Upper lobe of left lung (tissue), 6 donors: ENCODE measurements at regions not wholly inside any gene's neighbourhood (a gene's known extent, or its start where the extent isn't known, plus 50 kb on each side); places are given as distances from the start of the nearest gene placed in this dataset.

Experiments used
- ATAC-seq, 2 donors: fragments of 200-7000 bp; cut with Tn5 transposase; one replicate each; pipeline ENCODE4 v1.9.1; 2022; ENCODE audit warnings: mild to moderate bottlenecking in 2 of 2, moderate library complexity in 2 of 2; ENCODE audit not compliant: low FRiP score in 2 of 2
- DNase-seq, 2 donors: peaks; one replicate each; pipeline ENCODE4 v3.0.0-alpha.2; 2019 to 2020
- H3K27ac ChIP-seq, 4 donors: fragments of 200-600 bp; sonication (generic); one replicate each; pipeline ENCODE4 v1.5.1; 2016 to 2019
- H3K27me3 ChIP-seq, 4 donors: fragments of 200-600 bp; sonication (generic); one replicate each; pipeline ENCODE4 v1.5.1; 2017 to 2019
- H3K36me3 ChIP-seq, 4 donors: fragments of 200-600 bp; sonication (generic); one replicate each; pipeline ENCODE4 v1.5.1; 2016 to 2019
- H3K4me1 ChIP-seq, 4 donors: fragments of 200-600 bp; sonication (generic); one replicate each; pipeline ENCODE4 v1.5.1; 2018 to 2019
- H3K4me3 ChIP-seq, 4 donors: fragments of 200-600 bp; sonication (generic); one replicate each; pipeline ENCODE4 v1.5.1; 2017 to 2019; ENCODE audit warnings: mild to moderate bottlenecking in 2 of 4, moderate library complexity in 1 of 4
- H3K9me3 ChIP-seq, 4 donors: fragments of 200-600 bp; sonication (generic); one replicate each; pipeline ENCODE4 v1.5.1; 2018 to 2019
- EP300 ChIP-seq, 4 donors: sonication (generic); formaldehyde crosslinking; IDR thresholded peaks; one replicate each; pipeline ENCODE4 v1.5.1; 2017; ENCODE audit warnings: antibody characterized with exemption in 4 of 4, control low read depth in 2 of 4
- POLR2A ChIP-seq, 4 donors: fragments of 450-650 bp; IDR thresholded peaks; one replicate each; pipeline ENCODE4 v1.5.1; 2016 to 2017; ENCODE audit warnings: antibody characterized with exemption in 4 of 4, mild to moderate bottlenecking in 2 of 4
- POLR2AphosphoS5 ChIP-seq, 2 donors: sonication (generic); formaldehyde crosslinking; IDR thresholded peaks; one replicate each; pipeline ENCODE4 v1.5.1; 2017; ENCODE audit warnings: antibody characterized with exemption in 2 of 2
- WGBS, 2 donors: methylation state at CpG; one replicate each; pipeline ENCODE4 v1.1.5; 2017 to 2018; 5-methylcytosine and 5-hydroxymethylcytosine counted together
- TF ChIP-seq, protein P1 (sequence below), 6 experiments: fragments of 450-650 bp in 4 of 6; fragments of 200-600 bp in 2 of 6; sonication (generic) in 2 of 6; IDR thresholded peaks; one replicate each; pipeline ENCODE4 v1.5.1; 2016 to 2019; ENCODE audit warnings: antibody characterized with exemption in 6 of 6
- donor health status: DM: no; HTN: no; CAD: no; lungs with moderate emphysema.
- donor health status: DM: no; HTN: yes; CAD: no; lungs with severe emphysema.

DNA sequence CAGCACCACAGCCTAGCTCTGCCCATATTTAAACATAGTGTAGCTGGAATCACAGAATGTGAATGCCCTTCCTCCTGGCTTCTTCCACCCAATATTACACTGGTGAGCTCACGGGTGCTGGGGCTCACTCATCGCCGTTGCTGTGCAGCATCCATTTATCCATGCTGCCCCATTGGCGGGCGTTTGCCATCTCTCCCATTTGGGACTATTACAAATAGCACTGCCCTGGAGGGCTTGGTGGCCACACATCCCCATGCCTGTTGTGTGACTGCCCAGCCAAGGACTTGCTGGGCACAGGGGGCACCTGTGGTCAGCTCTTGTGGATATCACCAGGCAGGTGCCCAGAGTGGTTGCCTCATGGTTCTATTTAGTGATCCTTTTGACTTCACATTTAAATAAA lies 54.5 kb upstream of the ENTPD6 start:
- ATAC-seq: no peak
- DNase-seq: no peak
- Histone ChIP-seq H3K9me3 (no peaks in the 10 kb centered on the region), H3K27me3 (no peaks in the 10 kb centered on the region), H3K36me3 (no peaks in the 10 kb centered on the region), H3K4me3 (no peak overlapping the region), H3K27ac (no peak overlapping the region), H3K4me1 (no peaks in the 10 kb centered on the region)
- 85 to 97% methylated on average over 5 of the region's 5 CpGs for WGBS, 2 donors
- TF ChIP-seq, protein P1, sequence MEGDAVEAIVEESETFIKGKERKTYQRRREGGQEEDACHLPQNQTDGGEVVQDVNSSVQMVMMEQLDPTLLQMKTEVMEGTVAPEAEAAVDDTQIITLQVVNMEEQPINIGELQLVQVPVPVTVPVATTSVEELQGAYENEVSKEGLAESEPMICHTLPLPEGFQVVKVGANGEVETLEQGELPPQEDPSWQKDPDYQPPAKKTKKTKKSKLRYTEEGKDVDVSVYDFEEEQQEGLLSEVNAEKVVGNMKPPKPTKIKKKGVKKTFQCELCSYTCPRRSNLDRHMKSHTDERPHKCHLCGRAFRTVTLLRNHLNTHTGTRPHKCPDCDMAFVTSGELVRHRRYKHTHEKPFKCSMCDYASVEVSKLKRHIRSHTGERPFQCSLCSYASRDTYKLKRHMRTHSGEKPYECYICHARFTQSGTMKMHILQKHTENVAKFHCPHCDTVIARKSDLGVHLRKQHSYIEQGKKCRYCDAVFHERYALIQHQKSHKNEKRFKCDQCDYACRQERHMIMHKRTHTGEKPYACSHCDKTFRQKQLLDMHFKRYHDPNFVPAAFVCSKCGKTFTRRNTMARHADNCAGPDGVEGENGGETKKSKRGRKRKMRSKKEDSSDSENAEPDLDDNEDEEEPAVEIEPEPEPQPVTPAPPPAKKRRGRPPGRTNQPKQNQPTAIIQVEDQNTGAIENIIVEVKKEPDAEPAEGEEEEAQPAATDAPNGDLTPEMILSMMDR (IDR thresholded peaks at IDR 0.05): no peak
- no peak for TF ChIP-seq POLR2AphosphoS5 (IDR thresholded peaks at IDR 0.05)

DNA sequence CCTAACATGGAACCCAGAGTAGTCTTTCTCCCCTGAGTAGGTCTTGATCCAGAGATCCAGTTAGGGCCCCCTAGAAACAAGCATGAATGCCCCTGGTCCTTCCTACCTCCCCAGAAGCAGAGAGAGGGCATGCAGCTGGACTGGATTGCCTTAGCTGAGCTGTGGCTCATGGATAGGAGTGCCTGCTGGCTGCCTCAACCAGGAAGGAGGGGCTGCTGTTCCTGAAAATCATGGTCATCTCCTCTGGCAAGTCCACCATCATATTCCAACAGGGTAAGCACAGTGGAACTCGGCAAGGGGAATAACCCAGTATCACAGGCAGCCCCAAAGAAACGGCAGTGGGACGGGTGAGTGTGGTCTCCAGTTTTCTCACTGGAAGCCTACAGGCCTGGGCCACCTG lies 53.1 kb upstream of the ENTPD6 start:
- Histone ChIP-seq H3K27ac (no peak overlapping the region), H3K4me3 (no peak overlapping the region), H3K36me3 (no peaks in the 10 kb centered on the region), H3K27me3 (no peaks in the 10 kb centered on the region), H3K4me1 (no peaks in the 10 kb centered on the region), H3K9me3 (no peaks in the 10 kb centered on the region)
- WGBS, 2 donors: 86% methylated on average over 3 of the region's 3 CpGs
- no peak for DNase-seq
- ATAC-seq: no peak
- TF ChIP-seq POLR2A (IDR thresholded peaks at IDR 0.05) (no peak), EP300 (IDR thresholded peaks at IDR 0.05) (no peak), POLR2AphosphoS5 (IDR thresholded peaks at IDR 0.05) (no peak)
- TF ChIP-seq, protein P1 (IDR thresholded peaks at IDR 0.05): no peak

DNA sequence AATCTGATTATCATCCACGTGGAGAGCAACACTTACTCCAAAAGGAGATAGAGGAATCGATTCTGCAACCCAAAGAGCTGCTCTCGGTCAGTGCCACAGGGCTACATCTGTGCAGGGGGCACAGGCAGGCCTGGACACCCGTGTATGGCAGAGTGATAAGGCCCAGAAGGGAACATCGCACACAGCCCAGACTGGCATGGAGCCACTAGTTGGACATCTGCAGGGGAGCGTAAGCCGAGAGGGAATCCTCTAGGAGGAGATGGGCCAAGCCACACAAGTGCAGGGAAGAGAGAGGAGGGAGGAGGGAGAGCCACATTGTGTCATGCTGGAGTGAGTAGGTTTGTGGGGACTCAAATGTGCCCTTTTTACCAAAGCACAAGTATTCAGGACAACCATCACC lies 50.4 kb upstream of the ENTPD6 start:
- WGBS, 2 donors: 53 to 84% methylated on average over 7 of the region's 7 CpGs
- TF ChIP-seq, protein P1 (IDR thresholded peaks at IDR 0.05): no peak
- TF ChIP-seq EP300 (IDR thresholded peaks at IDR 0.05) (no peak), POLR2A (IDR thresholded peaks at IDR 0.05) (no peak)
- Histone ChIP-seq H3K27me3 (peaks cover 0 to 9% (median 2%) of the 10 kb centered on the region in 4 donors), H3K4me3 (no peak overlapping the region), H3K9me3 (no peaks in the 10 kb centered on the region), H3K36me3 (no peaks in the 10 kb centered on the region), H3K27ac (no peak overlapping the region), H3K4me1 (peaks cover 10 to 12% (median 11%) of the 10 kb centered on the region in 4 donors)
- no peak for ATAC-seq
- DNase-seq: no peak
